RWPE1 (cell line): ENCODE measurements at regions not wholly inside any gene's neighbourhood (a gene's known extent, or its start where the extent isn't known, plus 50 kb on each side); places are given as distances from the start of the nearest gene placed in this dataset.

Source experiments
- CTCF ChIA-PET: fragments of 350-600 bp; sonication (Branson Sonifier 250); formaldehyde crosslinking; extraction: SDS; loops from one replicate; lab custom pipeline; 2021; lab: Yijun Ruan, JAX
- POLR2A ChIA-PET: fragments of 400-600 bp; formaldehyde crosslinking; extraction: SDS; loops from one replicate; lab custom pipeline; 2020; ENCODE audit warnings: antibody characterized with exemption; ENCODE audit not compliant: low non-redundant PET; lab: Yijun Ruan, JAX
- DNase-seq: peaks from one replicate; pipeline ENCODE4 v3.0.0; 2012; ENCODE audit warnings: low spot score
- H3K27ac ChIP-seq: fragments of 450-650 bp; 2 replicates; pipeline ENCODE4 v1.5.1; 2017
- CTCF ChIP-seq: fragments of 450-650 bp; conservative IDR thresholded peaks from 2 replicates; pipeline ENCODE4 v1.5.1; 2017; ENCODE audit warnings: low read depth, mild to moderate bottlenecking

GRCh38 chr18:46301571-46301970 is 197.4 kb downstream of the HAUS1 start:
- no peak for DNase-seq
- POLR2A ChIA-PET = no interaction called here

GRCh38 chr18:46302528-46303485 is 198.6 kb downstream of the HAUS1 start:
- no peak for TF ChIP-seq CTCF
- ChIA-PET POLR2A (no interaction called here), CTCF (interaction anchor here (0.7 kb wide), 1 partner anchor 46 kb away, joined by 4 read pairs; no protein-coding TSS in a partner anchor)
- no peak for DNase-seq
- H3K27ac ChIP-seq = no peak overlapping the region

More at GRCh38 chr18:46301571-46301970, 197.4 kb downstream of the HAUS1 start:
- no peak for TF ChIP-seq CTCF
- H3K27ac ChIP-seq = no peak overlapping the region
- CTCF ChIA-PET = no interaction called here

- H3K27ac ChIP-seq = peak overlapping the region; percentile 86
- ChIA-PET CTCF (no interaction called here), POLR2A (no interaction called here)
- TF ChIP-seq CTCF = no peak
- peak; percentile 5 for DNase-seq
These were observed 206.1 kb downstream of the HAUS1 start for GRCh38 chr18:46310258-46310657.

- peak overlapping the region; percentile 86 for H3K27ac ChIP-seq
- TF ChIP-seq CTCF = no peak
- no peak for DNase-seq
- CTCF ChIA-PET = no interaction called here
- POLR2A ChIA-PET = no interaction called here
These were observed 206.6 kb downstream of the HAUS1 start for GRCh38 chr18:46310675-46311345.

- ChIA-PET CTCF (no interaction called here), POLR2A (no interaction called here)
- TF ChIP-seq CTCF = no peak
- peak overlapping the region; percentile 86 for H3K27ac ChIP-seq
- no peak for DNase-seq
These were observed 207.3 kb downstream of the HAUS1 start for GRCh38 chr18:46311491-46311890.

GRCh38 chr18:46312221-46312620 is 208.0 kb downstream of the HAUS1 start:
- H3K27ac ChIP-seq = peak overlapping the region; percentile 86; the same call in 1 of the 2 replicates
- no peak for DNase-seq
- no peak for TF ChIP-seq CTCF
- ChIA-PET CTCF (interaction anchor here (0.7 kb wide), 1 partner anchor 721 kb away, joined by 3 read pairs; no protein-coding TSS in a partner anchor), POLR2A (no interaction called here)
